ENCODE measurements at regions not wholly inside any gene's neighbourhood (a gene's known extent, or its start where the extent isn't known, plus 50 kb on each side); places are given as distances from the start of the nearest gene placed in this dataset.

DNA sequence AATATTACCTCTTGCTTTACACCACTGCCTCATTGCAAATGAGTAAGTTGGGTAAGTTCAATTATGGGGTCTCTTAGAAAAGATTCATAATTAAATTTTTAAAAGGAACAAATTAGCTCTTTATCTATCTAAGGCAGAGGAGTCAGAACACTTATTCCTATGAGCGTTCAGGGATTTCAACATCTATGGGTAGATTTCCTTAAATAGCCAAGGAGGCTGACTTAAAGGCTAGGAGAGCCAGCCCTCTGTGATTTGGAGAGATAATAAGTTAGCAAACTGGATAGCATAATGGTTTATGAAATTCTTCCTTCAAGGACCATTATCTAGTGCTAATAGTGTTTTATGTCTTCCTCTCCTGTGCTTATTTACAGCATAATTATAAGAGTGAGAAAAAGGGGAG is 387.7 kb downstream of the STK39 start:
- H3K79me2 ChIP-seq (replicated peaks; ENCODE audit: insufficient read depth, low read length), result no peaks in the 10 kb centered on the region
- no peak overlapping the region for H2AFZ ChIP-seq (ENCODE audit: low read depth, low read length)
- H3K4me2 ChIP-seq (ENCODE audit: low read length), result no peak overlapping the region
- H3F3A ChIP-seq (ENCODE audit: insufficient read depth, low read length, poor library complexity, severe bottlenecking), result peaks cover 9% of the 10 kb centered on the region
- H4K20me1 ChIP-seq (ENCODE audit: insufficient read depth), result no peaks in the 10 kb centered on the region
- no peak overlapping the region for H3K4me3 ChIP-seq (ENCODE audit: low read length)
- H3K36me3 ChIP-seq (ENCODE audit: insufficient read depth, low read length), result no peaks in the 10 kb centered on the region
- no peak for TF ChIP-seq SMC3 (conservative IDR thresholded peaks at IDR 0.05; ENCODE audit: poor library complexity)
- no peak for TF ChIP-seq TAF1 (IDR thresholded peaks at IDR 0.05; ENCODE audit: low read depth)
- no peak for TF ChIP-seq MXI1 (conservative IDR thresholded peaks at IDR 0.05; ENCODE audit: poor library complexity, severe bottlenecking)
- TF ChIP-seq, protein P1, sequence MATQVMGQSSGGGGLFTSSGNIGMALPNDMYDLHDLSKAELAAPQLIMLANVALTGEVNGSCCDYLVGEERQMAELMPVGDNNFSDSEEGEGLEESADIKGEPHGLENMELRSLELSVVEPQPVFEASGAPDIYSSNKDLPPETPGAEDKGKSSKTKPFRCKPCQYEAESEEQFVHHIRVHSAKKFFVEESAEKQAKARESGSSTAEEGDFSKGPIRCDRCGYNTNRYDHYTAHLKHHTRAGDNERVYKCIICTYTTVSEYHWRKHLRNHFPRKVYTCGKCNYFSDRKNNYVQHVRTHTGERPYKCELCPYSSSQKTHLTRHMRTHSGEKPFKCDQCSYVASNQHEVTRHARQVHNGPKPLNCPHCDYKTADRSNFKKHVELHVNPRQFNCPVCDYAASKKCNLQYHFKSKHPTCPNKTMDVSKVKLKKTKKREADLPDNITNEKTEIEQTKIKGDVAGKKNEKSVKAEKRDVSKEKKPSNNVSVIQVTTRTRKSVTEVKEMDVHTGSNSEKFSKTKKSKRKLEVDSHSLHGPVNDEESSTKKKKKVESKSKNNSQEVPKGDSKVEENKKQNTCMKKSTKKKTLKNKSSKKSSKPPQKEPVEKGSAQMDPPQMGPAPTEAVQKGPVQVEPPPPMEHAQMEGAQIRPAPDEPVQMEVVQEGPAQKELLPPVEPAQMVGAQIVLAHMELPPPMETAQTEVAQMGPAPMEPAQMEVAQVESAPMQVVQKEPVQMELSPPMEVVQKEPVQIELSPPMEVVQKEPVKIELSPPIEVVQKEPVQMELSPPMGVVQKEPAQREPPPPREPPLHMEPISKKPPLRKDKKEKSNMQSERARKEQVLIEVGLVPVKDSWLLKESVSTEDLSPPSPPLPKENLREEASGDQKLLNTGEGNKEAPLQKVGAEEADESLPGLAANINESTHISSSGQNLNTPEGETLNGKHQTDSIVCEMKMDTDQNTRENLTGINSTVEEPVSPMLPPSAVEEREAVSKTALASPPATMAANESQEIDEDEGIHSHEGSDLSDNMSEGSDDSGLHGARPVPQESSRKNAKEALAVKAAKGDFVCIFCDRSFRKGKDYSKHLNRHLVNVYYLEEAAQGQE (IDR thresholded peaks at IDR 0.05; ENCODE audit: borderline replicate concordance), result no peak
- TF ChIP-seq, protein P2, sequence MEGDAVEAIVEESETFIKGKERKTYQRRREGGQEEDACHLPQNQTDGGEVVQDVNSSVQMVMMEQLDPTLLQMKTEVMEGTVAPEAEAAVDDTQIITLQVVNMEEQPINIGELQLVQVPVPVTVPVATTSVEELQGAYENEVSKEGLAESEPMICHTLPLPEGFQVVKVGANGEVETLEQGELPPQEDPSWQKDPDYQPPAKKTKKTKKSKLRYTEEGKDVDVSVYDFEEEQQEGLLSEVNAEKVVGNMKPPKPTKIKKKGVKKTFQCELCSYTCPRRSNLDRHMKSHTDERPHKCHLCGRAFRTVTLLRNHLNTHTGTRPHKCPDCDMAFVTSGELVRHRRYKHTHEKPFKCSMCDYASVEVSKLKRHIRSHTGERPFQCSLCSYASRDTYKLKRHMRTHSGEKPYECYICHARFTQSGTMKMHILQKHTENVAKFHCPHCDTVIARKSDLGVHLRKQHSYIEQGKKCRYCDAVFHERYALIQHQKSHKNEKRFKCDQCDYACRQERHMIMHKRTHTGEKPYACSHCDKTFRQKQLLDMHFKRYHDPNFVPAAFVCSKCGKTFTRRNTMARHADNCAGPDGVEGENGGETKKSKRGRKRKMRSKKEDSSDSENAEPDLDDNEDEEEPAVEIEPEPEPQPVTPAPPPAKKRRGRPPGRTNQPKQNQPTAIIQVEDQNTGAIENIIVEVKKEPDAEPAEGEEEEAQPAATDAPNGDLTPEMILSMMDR (IDR thresholded peaks at IDR 0.05; ENCODE audit: poor library complexity, severe bottlenecking), result no peak
- TF ChIP-seq POLR2AphosphoS5 (IDR thresholded peaks at IDR 0.05), result no peak
- no peak for TF ChIP-seq EZH2 (IDR thresholded peaks at IDR 0.05; ENCODE audit: borderline replicate concordance, insufficient read depth, low read length, poor library complexity, severe bottlenecking)
- H3K27me3 ChIP-seq (ENCODE audit: insufficient read depth, low read depth, low read length), result no peaks in the 10 kb centered on the region
- H3K9me3 ChIP-seq (ENCODE audit: low read length), result no peaks in the 10 kb centered on the region
- no peak overlapping the region for H3K9ac ChIP-seq (ENCODE audit: low read length)
- H3K9me2 ChIP-seq (ENCODE audit: insufficient read depth, low read length), result no peaks in the 10 kb centered on the region
- H3K27ac ChIP-seq (ENCODE audit: low read length), result no peak overlapping the region

DNA sequence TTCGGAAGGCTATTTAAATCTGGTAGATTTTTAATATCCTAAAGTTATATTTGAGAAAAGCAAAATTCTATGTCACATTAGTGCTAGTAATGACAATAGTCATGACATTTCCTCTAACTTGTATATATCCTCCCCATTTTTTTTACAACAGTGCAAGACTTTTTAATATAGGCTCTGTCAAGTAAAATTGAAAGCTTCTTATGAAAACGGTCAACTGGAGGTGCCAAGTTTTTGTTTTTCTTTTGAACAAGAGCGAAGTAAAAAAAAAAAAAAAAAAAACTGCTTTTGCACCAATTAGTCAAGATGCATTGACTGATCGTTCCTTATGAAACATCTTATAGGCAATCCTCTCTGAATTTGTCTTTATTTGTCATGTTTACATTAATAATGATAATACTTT is 389.3 kb downstream of the STK39 start:
- Histone ChIP-seq H4K20me1 (ENCODE audit: insufficient read depth) (no peaks in the 10 kb centered on the region), H3K9me2 (ENCODE audit: insufficient read depth, low read length) (no peaks in the 10 kb centered on the region), H3K4me2 (ENCODE audit: low read length) (no peak overlapping the region), H3K4me3 (ENCODE audit: low read length) (no peak overlapping the region), H3K27me3 (ENCODE audit: insufficient read depth, low read depth, low read length) (no peaks in the 10 kb centered on the region), H3F3A (ENCODE audit: insufficient read depth, low read length, poor library complexity, severe bottlenecking) (peaks cover 2% of the 10 kb centered on the region), H3K9ac (ENCODE audit: low read length) (no peak overlapping the region), H3K79me2 (replicated peaks; ENCODE audit: insufficient read depth, low read length) (no peaks in the 10 kb centered on the region), H3K36me3 (ENCODE audit: insufficient read depth, low read length) (no peaks in the 10 kb centered on the region), H2AFZ (ENCODE audit: low read depth, low read length) (no peak overlapping the region), H3K9me3 (ENCODE audit: low read length) (no peaks in the 10 kb centered on the region), H3K27ac (ENCODE audit: low read length) (no peak overlapping the region)
- no peak for TF ChIP-seq SMC3 (conservative IDR thresholded peaks at IDR 0.05; ENCODE audit: poor library complexity)
- no peak for TF ChIP-seq RAD21 (conservative IDR thresholded peaks at IDR 0.05)
- no peak for TF ChIP-seq MXI1 (conservative IDR thresholded peaks at IDR 0.05; ENCODE audit: poor library complexity, severe bottlenecking)
- TF ChIP-seq TAF1 (IDR thresholded peaks at IDR 0.05; ENCODE audit: low read depth), result no peak
- TF ChIP-seq, protein P2 (IDR thresholded peaks at IDR 0.05; ENCODE audit: poor library complexity, severe bottlenecking), result no peak
- no peak for TF ChIP-seq POLR2AphosphoS5 (IDR thresholded peaks at IDR 0.05)
- no peak for TF ChIP-seq EZH2 (IDR thresholded peaks at IDR 0.05; ENCODE audit: borderline replicate concordance, insufficient read depth, low read length, poor library complexity, severe bottlenecking)
- TF ChIP-seq, protein P1 (IDR thresholded peaks at IDR 0.05; ENCODE audit: borderline replicate concordance), result no peak
- no peak for TF ChIP-seq EP300 (conservative IDR thresholded peaks at IDR 0.05; ENCODE audit: poor library complexity, severe bottlenecking)

All from neural cell (in vitro differentiated cells).